ENCODE measurements at regions not wholly inside any gene's neighbourhood (a gene's known extent, or its start where the extent isn't known, plus 50 kb on each side); places are given as distances from the start of the nearest gene placed in this dataset.

- Histone ChIP-seq H3K9ac (no peak overlapping the region), H3K27ac (ENCODE audit: low read depth in 2 of 2, low read length in 1 of 2) (no peak overlapping the region), H2AFZ (ENCODE audit: low read depth) (no peak overlapping the region), H3K9me2 (no peaks in the 10 kb centered on the region), H3K9me3 (no peaks in the 10 kb centered on the region), H3K36me3 (replicated peaks in 1 of 2; ENCODE audit: control insufficient read depth in 1 of 2, insufficient read depth in 2 of 2, low read length in 1 of 2) (no peaks in the 10 kb centered on the region), H3K4me3 (ENCODE audit: low read depth in 2 of 2, low read length in 1 of 2) (no peak overlapping the region), H3K79me2 (ENCODE audit: insufficient read depth) (no peaks in the 10 kb centered on the region), H3K27me3 (ENCODE audit: insufficient read depth) (peaks cover 7% of the 10 kb centered on the region; the same call in 1 of the 2 replicates), H3F3A (replicated peaks; ENCODE audit: insufficient read depth) (no peaks in the 10 kb centered on the region), H3K4me1 (ENCODE audit: control insufficient read depth in 1 of 2, insufficient read depth in 2 of 2, low read depth in 1 of 2, low read length in 1 of 2) (no peaks in the 10 kb centered on the region; a peak in 1 of 4 replicates), H4K20me1 (ENCODE audit: insufficient read depth) (no peaks in the 10 kb centered on the region), H3K4me2 (no peak overlapping the region)
- CTCF ChIA-PET: interaction anchor here (1.3 kb wide), 1 partner anchor 47 kb away, joined by 3 read pairs; no protein-coding TSS in a partner anchor
- DNase-seq: no peak
- POLR2A ChIA-PET: no interaction called here
- WGBS (ENCODE audit: low lambda C conversion rate): 72% methylated on average over 5 of the region's 5 CpGs
- TF ChIP-seq CTCF (IDR thresholded peaks at IDR 0.05): no peak
- TF ChIP-seq TCF12 (IDR thresholded peaks at IDR 0.05): no peak
- TF ChIP-seq IRF3 (IDR thresholded peaks at IDR 0.05; ENCODE audit: low read depth, low read length): no peak
- TF ChIP-seq USF2 (IDR thresholded peaks at IDR 0.05; ENCODE audit: borderline replicate concordance, low read depth, low read length): no peak
- no peak for TF ChIP-seq FOXJ3 (CRISPR knock-in tag; IDR thresholded peaks at IDR 0.05)
- TF ChIP-seq EZH2phosphoT487 (IDR thresholded peaks at IDR 0.05; ENCODE audit: borderline replicate concordance, low read depth): no peak
- no peak for TF ChIP-seq RAD21 (IDR thresholded peaks at IDR 0.05; ENCODE audit: low read length)
These were observed 77.0 kb upstream of the LGALSL start for GRCh38 chr2:64376926-64377325.

- Histone ChIP-seq H3K27me3 (ENCODE audit: insufficient read depth) (peaks cover 7% of the 10 kb centered on the region; the same call in 1 of the 2 replicates), H3K9ac (no peak overlapping the region), H4K20me1 (ENCODE audit: insufficient read depth) (no peaks in the 10 kb centered on the region), H3F3A (replicated peaks; ENCODE audit: insufficient read depth) (no peaks in the 10 kb centered on the region), H3K79me2 (ENCODE audit: insufficient read depth) (no peaks in the 10 kb centered on the region), H2AFZ (ENCODE audit: low read depth) (no peak overlapping the region), H3K36me3 (replicated peaks in 1 of 2; ENCODE audit: control insufficient read depth in 1 of 2, insufficient read depth in 2 of 2, low read length in 1 of 2) (no peaks in the 10 kb centered on the region), H3K4me2 (no peak overlapping the region), H3K27ac (ENCODE audit: low read depth in 2 of 2, low read length in 1 of 2) (no peak overlapping the region), H3K4me1 (ENCODE audit: control insufficient read depth in 1 of 2, insufficient read depth in 2 of 2, low read depth in 1 of 2, low read length in 1 of 2) (no peaks in the 10 kb centered on the region; a peak in 1 of 4 replicates), H3K4me3 (ENCODE audit: low read depth in 2 of 2, low read length in 1 of 2) (no peak overlapping the region), H3K9me3 (no peaks in the 10 kb centered on the region), H3K9me2 (no peaks in the 10 kb centered on the region)
- no peak for DNase-seq
- TF ChIP-seq REST (IDR thresholded peaks at IDR 0.05; ENCODE audit: low read depth, low read length) (no peak), TCF12 (IDR thresholded peaks at IDR 0.05) (no peak), POLR2AphosphoS5 (IDR thresholded peaks at IDR 0.05; ENCODE audit: low read depth, low read length) (no peak), NRF1 (IDR thresholded peaks at IDR 0.05; ENCODE audit: low read depth, low read length) (no peak), YY1 (IDR thresholded peaks at IDR 0.05; ENCODE audit: low read depth) (no peak)
- 53% methylated on average over 6 of the region's 7 CpGs for WGBS (ENCODE audit: low lambda C conversion rate)
- ChIA-PET CTCF (no interaction called here), POLR2A (no interaction called here)
These were observed 74.8 kb upstream of the LGALSL start for GRCh38 chr2:64379186-64379585.

Data from SK-N-SH (cell line).